Panc1 (cell line): ENCODE measurements at regions not wholly inside any gene's neighbourhood (a gene's known extent, or its start where the extent isn't known, plus 50 kb on each side); places are given as distances from the start of the nearest gene placed in this dataset.

ENCODE experiments used
- ATAC-seq: fragments of 200-7000 bp; cut with Tn5 transposase; 2 replicates; pipeline ENCODE4 v1.9.1; 2020; ENCODE audit warnings: mild to moderate bottlenecking, moderate library complexity
- BruUV-seq: library from RNA; stranded (reverse); fragments of 400-500 nt; replicated peaks from 2 replicates; lab custom pipeline; 2021; lab: Mats Ljungman, UMichigan
- CTCF ChIA-PET: fragments of 300-600 bp; sonication (Branson Sonifier 250); formaldehyde crosslinking; loops from one replicate; lab custom pipeline; 2022; ENCODE audit warnings: antibody characterized with exemption; lab: Charles Lee
- POLR2A ChIA-PET: fragments of 300-600 bp; sonication (Branson Sonifier 250); formaldehyde crosslinking; loops from one replicate; lab custom pipeline; 2022; ENCODE audit warnings: antibody characterized with exemption; lab: Charles Lee
- DNase-seq: peaks from one replicate; pipeline ENCODE4 v3.0.0-alpha.2; 2010; ENCODE audit warnings: low read depth, low spot score
- H3K27ac ChIP-seq: 2 replicates; pipeline ENCODE4 v1.5.1; 2011; ENCODE audit warnings: mild to moderate bottlenecking, low read length, inconsistent platforms
- H3K27me3 ChIP-seq: fragments of 200-500 bp; sonication (Bioruptor generic); 2 replicates; pipeline ENCODE4 v1.6.0; 2014; ENCODE audit warnings: low read length, inconsistent platforms; ENCODE audit not compliant: control insufficient read depth, insufficient read depth
- H3K36me3 ChIP-seq: fragments of 200-500 bp; sonication (Bioruptor generic); 2 replicates; pipeline ENCODE4 v1.5.1; 2014; ENCODE audit warnings: inconsistent platforms, mild to moderate bottlenecking, low read length, moderate library complexity; ENCODE audit not compliant: control insufficient read depth, insufficient read depth
- H3K4me1 ChIP-seq: 2 replicates; pipeline ENCODE4 v1.5.1; 2011; ENCODE audit warnings: inconsistent platforms, mild to moderate bottlenecking, low read length, moderate library complexity; ENCODE audit not compliant: control insufficient read depth, insufficient read depth
- H3K4me3 ChIP-seq, 2 experiments: 2 replicates each; pipeline ENCODE4 v1.5.1; 2011 to 2012; ENCODE audit warnings: low read depth in 2 of 2, low read length in 2 of 2, mild to moderate bottlenecking in 2 of 2, inconsistent platforms in 1 of 2, moderate library complexity in 1 of 2
- H3K9me3 ChIP-seq: fragments of 200-500 bp; sonication (Bioruptor generic); 2 replicates; pipeline ENCODE4 v1.5.1; 2014; ENCODE audit warnings: low read depth, mild to moderate bottlenecking, inconsistent platforms, low read length, moderate library complexity; ENCODE audit not compliant: control insufficient read depth, insufficient read depth
- CTCF ChIP-seq: fragments of 450-650 bp; IDR thresholded peaks from 2 replicates; pipeline ENCODE4 v1.5.1; 2017; ENCODE audit warnings: mild to moderate bottlenecking
- POLR2AphosphoS5 ChIP-seq: IDR thresholded peaks from 2 replicates; pipeline ENCODE4 v1.6.1; 2012; ENCODE audit warnings: mild to moderate bottlenecking, low read depth, low read length, moderate library complexity
- REST ChIP-seq, 2 experiments: IDR thresholded peaks; 2 replicates each; pipeline ENCODE4 v1.6.1; 2011 to 2012; ENCODE audit warnings: low read depth in 2 of 2, control low read depth in 1 of 2, low read length in 1 of 2, mild to moderate bottlenecking in 1 of 2, moderate library complexity in 1 of 2; ENCODE audit not compliant: insufficient read depth in 1 of 2
- SIN3A ChIP-seq: IDR thresholded peaks from 2 replicates; pipeline ENCODE4 v1.6.1; 2012; ENCODE audit warnings: low read depth, mild to moderate bottlenecking, low read length, moderate library complexity, borderline replicate concordance; ENCODE audit not compliant: insufficient read depth
- TCF7L2 ChIP-seq: IDR thresholded peaks from 2 replicates; pipeline ENCODE4 v1.6.1; 2011; ENCODE audit warnings: mild to moderate bottlenecking, low read depth, low read length, inconsistent platforms
- in situ Hi-C: cut with HindIII; loops from 2 replicates; pipeline ENCODE4 v1.10.0; 2016; ENCODE audit warnings: low sequenced_read_pairs, low pct_unique_long_range_greater_than_20kb
- intact Hi-C: fragments of 100-400 bp; cut with micrococcal nuclease; formaldehyde crosslinking; loops from one replicate; pipeline ENCODE4 v1.10.0; 2022; ENCODE audit not compliant: unreplicated experiment

- ATAC-seq (no peak), DNase-seq (no peak)
- no TSS peak for BruUV-seq
- in situ Hi-C loops (no loop called here), intact Hi-C loops (no loop called here)
- no peaks in the 10 kb centered on the region for H3K36me3 ChIP-seq
- H3K27me3 ChIP-seq, result no peaks in the 10 kb centered on the region; the same call in 1 of the 2 replicates
- no peaks in the 10 kb centered on the region for H3K9me3 ChIP-seq
- no peak overlapping the region for H3K27ac ChIP-seq
- TF ChIP-seq CTCF (no peak), POLR2AphosphoS5 (no peak), SIN3A (no peak)
- ChIA-PET CTCF (no interaction called here), POLR2A (no interaction called here)
- no peak overlapping the region for H3K4me3 ChIP-seq
- H3K4me1 ChIP-seq, result no peaks in the 10 kb centered on the region
These were observed 455.9 kb downstream of the MN1 start for GRCh38 chr22:27345691-27346090.

GRCh38 chr22:27347951-27348350 is 453.6 kb downstream of the MN1 start:
- in situ Hi-C loops, result no loop called here
- ChIA-PET POLR2A (no interaction called here), CTCF (no interaction called here)

More at GRCh38 chr22:27347951-27348350, 453.6 kb downstream of the MN1 start:
- no peaks in the 10 kb centered on the region for H3K4me1 ChIP-seq
- no peak overlapping the region for H3K27ac ChIP-seq
- no peaks in the 10 kb centered on the region for H3K36me3 ChIP-seq
- DNase-seq (no peak), ATAC-seq (no peak)
- intact Hi-C loops, result no loop called here
- H3K9me3 ChIP-seq, result no peaks in the 10 kb centered on the region
- H3K4me3 ChIP-seq, result no peak overlapping the region
- no peak for TF ChIP-seq SIN3A
- TF ChIP-seq TCF7L2, result no peak
- no peak for TF ChIP-seq REST (IDR thresholded peaks at IDR 0.05; ENCODE audit: insufficient read depth in 1 of 2, low read depth in 2 of 2, low read length in 1 of 2)
- TF ChIP-seq CTCF, result no peak
- TF ChIP-seq POLR2AphosphoS5, result no peak
- H3K27me3 ChIP-seq, result no peaks in the 10 kb centered on the region; the same call in 1 of the 2 replicates
- no TSS peak for BruUV-seq
